CD4-positive, alpha-beta T cell treated with Interleukin-6 for 4 hours (primary cell): ENCODE measurements at regions not wholly inside any gene's neighbourhood (a gene's known extent, or its start where the extent isn't known, plus 50 kb on each side); places are given as distances from the start of the nearest gene placed in this dataset.
"Not testable (repeated sequence)": the region's sequence is repeated elsewhere in the genome, so short reads cannot be mapped to it uniquely, and the experiment has no call there.

Source experiments
- DNase-seq: peaks from one replicate; pipeline ENCODE4 v3.0.0-alpha.2; 2020; ENCODE audit warnings: mixed read lengths

DNA sequence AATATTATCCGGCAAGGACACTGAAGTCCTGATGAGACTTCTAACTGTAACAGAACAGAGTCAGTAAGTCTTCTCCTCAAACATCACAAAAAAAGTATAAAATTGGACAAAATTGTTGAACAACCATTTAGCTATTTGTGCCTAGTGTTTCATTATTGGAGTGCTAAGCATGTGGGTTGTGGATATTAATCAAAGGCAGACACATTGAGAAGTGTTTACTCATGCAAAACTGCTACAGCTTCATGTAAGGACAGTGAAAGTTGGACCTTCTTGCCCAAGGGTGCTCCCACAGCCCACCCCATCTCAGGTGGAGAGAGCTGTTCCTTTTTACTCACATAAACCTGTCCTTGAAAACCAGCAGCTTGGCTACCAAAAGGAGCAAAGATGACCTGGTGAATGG, 355.1 kb upstream of the DAB2 start:
- DNase-seq: no peak

DNA sequence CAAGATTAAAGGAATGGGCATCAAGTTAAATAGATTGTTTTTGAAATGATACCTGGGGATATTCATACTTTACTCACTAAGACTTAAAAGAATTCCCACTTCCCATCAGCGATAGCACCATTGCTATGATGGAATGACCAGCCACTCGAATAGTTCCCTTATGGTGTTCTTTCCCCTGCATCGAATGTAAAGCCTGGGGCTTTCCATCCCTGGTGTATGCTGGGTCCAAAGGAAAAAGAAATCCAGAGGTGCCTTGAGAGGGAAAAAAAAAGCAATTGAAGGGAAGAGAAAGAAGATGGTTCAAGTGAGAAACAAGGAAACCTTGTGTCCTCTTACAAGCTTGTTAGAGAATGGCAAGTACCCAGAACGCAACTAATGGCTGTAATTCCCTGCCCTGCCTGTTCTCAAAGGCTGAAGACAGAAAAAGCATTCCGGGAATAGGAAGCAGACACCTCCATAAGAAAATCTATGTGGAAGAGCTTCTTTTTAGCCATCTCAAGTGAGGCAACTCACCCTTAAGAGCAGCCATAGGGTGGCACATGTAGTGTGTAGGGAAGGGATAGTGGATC, 351.1 kb upstream of the DAB2 start:
- DNase-seq: no peak

DNA sequence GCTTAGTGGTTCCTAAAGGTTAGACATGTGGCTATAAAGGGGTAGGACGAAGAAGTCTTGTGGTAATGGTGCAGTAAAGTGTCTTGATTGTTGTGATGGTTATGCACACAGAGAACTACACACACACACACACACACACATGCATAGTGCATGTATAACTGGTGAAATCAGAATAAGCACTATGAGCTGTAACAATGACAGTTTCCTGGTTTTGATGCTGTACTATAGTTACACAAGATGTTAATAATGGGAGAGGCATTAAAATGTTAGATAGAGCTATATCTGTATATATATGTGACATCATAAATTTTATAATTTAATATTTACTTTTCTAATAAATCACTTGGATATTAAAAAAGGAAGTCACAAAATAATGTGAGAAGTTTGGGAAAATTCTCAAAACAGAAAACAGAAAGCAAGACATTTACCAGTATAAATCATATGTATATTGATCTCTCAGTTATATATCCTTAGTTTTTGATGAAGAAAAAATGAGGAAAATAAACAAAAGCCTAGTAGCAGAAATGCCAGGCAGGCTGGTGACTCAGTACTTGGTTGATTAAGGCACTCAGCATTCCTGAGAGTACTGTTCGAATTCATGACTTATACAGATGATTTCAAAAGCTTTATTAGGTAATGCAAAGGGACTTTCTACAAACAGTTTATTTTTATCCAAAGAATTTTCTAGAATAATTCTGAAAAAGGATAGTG, 350.5 kb upstream of the DAB2 start:
- DNase-seq: no peak

DNA sequence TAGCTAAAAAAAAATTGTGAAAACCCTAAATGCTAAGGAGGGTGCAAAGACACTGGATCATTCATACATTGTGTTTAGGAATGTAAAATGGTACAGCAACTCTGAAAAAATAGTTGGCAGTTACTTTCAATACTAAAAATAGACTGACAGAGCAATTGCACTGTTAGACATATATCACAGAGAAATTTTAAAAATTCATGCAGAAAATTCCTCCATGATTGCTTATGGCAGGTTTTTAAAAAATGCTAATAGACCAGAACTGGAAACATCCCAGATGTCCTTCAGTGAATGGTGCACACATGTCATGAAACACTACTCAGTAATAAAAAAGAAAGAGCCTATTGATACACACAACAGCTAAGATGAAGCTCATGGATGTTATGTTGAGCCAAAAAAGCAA, 349.8 kb upstream of the DAB2 start:
- no peak for DNase-seq

DNA sequence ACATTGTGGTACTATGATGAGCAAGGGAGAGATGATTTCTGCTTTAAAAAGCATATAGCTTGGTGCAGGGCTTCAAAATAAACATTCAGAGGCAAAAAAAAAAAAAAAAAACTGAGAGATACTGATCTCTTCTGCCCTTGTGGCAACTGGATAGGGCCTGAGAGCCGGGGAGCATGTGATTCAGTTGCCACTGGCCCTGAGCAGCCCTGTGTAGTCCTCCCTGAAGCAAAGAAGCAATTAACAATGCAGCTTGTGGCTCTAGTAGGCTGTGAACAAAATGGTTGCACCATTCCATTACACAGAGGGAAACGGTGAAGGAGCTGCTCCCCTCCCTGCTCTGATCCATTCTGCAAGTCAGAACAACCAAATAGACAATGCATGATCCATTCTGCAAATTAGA, 347.5 kb upstream of the DAB2 start:
- DNase-seq: no peak

DNA sequence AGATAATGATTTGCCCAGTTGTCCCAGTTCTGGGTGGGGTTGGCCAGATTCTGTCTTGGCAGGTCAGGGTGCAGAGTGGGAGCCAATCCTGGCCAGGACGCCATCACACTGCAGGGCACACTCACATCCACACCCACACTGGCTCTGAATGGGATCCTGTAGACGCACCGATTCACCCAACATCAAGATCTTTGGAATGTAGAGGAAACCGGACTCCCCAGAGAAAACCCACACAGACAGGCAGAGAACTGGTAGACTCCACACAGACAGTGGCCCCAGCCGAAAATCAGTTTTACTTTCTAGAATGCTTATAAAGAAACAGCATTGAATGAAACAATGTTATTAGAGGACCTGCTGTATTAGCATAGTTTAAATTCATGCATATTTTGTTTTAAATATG, 343.1 kb upstream of the DAB2 start:
- DNase-seq: no peak

DNA sequence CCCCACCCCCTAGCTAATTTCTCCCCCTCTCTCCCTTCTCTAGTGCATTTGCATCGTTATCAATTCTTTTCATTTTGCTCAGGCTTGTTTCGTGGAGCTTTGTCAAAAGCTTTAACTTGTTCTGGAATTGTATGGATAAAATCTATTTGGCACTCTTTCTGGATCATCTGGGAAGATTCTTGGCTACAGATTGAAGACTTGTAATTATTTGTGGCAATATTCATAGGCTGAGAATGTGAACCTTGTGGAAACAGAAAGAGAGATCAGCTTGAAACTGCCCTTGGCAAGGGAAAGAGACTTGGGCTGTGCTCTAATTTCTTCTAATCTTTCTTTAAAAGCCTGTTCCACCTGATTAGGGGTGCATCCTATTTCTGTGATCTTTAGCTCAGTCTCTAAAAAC, 340.6 kb upstream of the DAB2 start:
- no peak for DNase-seq

DNA sequence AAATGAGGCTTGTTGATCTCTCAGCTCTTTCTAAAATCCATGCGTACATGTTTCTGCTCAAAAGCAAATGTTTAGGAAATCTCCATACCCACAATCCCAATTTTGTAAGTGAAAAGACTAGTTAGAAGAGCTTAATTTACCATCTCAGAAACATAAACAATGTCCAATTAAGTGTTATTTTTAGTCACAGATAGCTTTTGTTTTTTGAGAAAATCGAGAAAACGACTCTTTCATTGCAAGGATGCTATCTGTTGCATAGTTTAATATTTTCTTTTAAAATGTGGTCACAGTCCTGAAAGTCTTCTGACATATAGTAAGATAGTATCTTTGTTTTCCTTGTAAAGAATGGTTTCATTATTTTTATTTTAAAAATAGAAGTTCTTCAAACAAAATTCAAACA, 338.0 kb upstream of the DAB2 start:
- DNase-seq: no peak

DNA sequence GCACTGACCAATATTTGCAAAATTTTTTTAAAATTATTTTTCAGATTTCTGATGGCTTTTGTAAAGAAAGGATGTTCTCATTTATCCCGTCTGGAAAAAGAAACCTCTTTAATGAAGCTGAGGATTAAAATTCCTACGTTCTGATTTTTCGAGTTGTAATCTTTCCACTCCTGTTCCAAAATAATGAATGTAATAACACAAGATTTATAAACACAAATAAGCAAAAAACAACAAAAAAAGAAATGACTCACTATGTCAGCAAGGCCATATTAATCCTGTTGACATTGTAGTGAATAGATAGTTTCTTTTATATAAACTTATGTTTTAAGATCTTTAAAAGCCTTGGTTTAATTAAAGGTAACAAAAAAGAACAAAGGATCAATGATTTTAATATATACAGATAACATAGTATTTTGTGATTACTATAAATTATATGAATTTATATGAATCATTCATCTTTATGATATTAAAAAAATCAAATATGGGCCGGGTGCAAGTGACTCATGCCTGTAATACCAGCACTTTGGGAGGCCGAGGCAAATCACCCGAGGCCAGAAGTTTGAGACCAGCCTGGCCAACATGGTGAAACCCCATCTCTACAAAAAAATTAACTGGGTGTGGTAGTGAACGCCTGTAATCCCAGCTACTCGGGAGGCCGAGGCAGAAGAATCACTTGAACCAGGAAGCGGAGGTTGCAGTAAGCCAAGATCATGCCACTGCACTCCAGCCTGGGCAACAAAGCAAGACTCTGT, 336.6 kb upstream of the DAB2 start:
- no peak for DNase-seq

DNA sequence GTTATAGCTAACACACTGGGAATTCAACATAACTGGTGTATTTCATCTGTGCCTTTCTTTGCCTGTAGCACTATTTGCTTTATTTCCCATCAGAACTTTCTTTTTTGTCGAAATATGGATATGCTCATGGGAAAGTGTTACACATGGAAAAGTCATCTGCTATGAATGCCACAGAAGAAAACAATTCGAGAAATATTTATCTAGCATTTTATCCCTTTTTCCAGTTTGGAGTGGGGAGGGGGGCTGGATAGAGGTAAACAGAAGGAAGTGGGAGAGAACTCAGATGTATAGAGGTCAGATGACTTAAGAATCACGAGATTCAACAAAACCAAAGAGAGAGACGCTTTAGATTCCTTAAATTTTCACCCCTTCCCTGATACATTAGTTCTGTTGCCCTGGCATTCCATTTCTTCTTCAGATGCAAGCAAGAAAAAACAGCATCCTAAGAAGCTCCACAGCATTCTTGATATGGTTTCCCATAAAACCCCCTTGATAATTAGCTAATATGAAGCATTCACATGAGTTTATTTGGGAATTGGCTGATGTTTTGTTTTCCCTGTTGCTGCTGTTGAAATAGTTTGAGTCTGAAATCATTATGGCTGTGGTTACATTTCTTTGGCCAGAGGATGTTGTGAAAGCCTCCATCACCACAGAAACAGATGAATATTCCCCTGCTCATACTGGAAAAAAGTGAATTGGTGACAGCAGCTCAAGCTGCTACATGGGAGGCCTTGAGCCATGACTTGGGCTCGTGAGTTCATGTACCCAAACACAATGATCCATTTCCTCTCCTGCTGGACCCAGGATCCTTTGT, 335.8 kb upstream of the DAB2 start:
- DNase-seq: no peak

DNA sequence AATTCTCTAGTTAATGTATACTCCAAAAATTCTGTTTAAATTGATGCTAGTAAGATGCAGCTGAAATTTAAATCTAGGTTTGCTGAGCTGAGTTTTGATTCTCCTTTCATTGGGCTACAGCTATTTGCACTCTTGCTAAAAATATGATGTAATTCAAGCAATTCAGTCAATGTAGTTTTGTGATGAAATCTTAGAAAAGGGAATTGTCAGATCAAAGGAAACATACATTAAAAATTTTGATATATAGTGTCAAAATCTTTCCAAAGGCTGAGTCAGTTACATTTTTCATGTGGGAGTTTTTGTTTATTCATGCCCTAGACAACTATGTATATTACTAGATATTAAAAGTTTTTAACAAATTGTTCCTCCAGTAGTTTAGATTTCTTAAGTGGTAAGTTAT, 334.9 kb upstream of the DAB2 start:
- no peak for DNase-seq

DNA sequence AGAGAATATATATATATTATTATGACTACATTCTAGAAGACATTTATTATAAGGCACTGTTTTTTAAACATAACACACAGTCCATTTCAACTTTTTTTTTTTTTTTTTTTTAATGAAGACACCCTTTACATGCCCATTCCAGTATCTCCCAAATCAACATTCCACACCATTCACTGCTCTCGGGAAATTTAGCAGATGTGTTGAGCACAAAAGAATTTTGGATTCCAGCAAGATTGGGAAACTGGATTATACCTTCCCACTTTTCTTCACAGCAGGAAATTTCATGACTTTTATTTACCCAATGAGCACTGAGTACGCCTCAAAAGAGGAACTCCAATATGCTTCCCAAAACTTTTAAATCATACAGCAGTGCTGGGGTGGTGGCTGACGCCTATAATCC, 333.6 kb upstream of the DAB2 start:
- DNase-seq: no peak

DNA sequence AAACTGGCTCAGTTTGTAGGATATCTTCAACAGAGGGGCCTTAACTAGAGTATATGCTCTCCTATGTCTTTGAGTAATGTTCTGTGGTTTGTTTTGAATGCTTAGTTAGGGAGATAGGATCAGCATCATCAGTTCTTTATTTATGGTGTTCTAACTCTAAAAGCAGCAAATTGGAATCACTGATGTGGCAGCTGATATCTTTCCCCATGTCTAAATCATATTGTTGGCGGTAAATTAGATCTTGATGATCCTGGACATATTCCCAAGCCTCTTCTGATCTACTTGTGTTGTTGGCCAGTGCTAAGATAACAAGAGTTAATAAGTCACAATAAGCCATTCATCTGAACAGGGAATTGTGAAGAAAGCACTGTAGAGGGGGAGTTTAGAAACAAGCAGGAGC, 332.4 kb upstream of the DAB2 start:
- no peak for DNase-seq

DNA sequence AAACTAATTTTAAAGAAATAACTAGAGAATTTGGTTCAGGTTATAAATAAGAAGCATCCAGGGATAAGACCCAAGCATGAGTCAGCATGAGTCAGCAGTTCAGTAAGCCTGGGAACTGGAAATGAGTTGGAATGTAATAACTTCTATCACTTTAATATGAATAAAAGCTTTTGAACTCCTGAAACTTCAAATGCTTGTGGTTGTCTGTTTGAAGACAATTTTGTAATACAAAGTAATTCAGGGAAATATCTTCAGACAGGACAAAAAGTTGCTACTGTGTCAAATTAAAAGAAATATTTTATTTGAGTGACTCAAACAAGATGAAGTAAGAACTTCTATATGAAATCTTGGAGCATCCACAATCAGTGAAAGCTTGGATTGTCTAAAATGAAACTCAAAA, 331.2 kb upstream of the DAB2 start:
- DNase-seq: no peak

DNA sequence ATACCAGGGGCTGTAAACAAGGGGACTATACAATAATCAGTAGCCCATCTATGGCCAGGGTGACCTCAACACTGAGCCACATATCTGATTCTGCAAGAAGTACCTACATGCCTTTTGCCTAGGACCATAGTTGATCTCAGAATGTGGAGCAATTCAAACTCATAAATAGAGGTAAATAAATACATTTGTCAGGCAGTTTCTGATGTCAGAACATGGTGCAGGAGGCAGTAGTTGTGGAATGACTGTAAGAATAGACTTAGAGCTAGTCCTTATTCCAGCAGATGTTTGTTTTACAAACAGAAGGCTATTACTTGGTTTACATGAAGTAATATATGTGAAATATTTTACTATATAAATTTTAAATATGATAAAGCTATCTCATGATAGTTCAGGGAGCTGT, 330.7 kb upstream of the DAB2 start:
- DNase-seq: no peak

DNA sequence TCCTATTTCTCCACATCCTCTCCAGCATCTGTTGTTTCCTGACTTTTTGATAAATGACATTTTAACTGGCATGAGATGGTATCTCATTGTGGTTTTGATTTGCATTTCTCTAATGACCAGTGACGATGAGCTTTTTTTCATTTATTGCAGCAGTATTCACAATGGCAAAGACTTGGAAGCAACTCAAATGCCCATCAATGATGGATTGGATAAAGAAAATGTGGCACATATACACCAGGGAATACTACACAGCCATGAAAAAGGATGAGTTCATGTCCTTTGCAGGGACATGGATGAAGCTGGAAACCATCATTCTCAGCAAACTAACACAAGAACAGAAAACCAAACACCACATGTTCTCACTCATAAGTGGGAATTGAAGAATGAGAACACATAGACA, 329.0 kb upstream of the DAB2 start:
- not testable (repeated sequence) for DNase-seq

DNA sequence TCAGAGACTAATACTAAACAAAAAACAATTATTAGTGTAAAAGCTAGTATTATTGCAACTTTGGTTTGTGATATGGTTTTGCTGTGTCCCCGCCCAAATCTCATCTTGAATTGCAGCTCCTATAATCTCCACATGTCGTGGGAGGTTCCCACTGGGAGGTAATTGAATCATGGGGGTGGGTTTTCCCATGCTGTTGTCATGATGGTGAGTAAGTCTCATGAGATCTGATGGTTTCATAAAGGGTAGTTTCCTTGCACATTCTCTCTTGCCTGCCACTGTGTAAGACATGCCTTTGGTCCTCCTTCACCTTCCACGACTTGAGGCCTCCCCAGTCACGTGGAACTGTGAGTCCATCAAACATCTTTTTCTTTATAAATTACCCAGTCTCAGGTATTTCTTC, 325.9 kb upstream of the DAB2 start:
- DNase-seq: no peak

DNA sequence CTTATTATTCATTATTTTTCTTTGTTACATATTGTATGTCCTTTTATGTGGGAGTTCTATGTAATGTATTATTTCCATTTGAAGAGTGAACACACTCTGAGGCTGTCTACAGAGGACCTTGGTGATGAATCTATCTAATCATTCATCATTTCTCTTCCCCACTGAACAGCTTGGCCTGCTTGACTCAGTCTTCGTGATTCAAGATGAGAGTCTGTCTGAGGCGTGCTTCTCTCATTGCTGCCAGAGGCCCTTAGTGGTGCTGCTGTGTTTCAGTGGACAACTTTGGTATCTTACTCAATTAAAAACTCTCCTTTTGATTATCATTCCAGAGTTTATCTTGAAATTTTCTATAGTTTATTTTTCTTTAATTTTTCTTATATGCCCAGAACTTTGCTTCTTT, 318.1 kb upstream of the DAB2 start:
- DNase-seq: no peak

DNA sequence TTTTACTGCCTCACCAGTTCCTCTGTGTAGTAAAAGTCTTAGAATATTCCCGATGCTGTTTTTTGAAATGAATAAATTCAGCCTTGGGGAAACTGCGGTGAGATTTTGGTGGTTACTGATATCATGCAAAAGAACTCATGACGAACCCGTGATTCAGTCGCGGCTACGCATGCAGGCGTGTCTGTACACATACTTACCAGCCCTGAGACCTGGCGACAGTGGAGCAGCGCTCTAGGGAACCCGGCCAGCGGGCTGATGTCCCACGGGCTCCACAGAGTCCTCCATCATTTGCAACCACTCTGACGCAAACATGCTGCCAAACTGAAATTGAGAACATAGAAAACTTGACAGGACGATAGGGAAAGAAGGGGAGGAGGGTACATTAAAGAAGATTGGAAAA, 315.6 kb upstream of the DAB2 start:
- no peak for DNase-seq

DNA sequence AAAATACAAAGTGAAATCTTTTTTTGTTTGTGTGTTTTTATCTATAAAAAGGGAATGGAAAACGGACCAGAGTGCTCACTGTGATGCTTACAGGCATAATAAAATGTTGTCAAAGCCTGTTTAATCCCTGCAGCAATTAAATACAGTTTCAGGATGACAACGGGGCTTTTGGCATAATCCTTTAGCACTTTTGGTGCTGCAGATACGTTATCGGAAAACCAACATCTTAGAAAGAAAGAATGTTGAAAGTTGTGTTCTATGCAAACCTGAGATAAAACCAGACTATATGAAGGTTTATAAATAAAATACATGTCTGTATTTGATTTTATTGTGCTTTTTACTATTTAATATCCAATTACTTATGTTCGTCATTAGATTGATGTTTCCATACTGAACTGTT, 307.4 kb upstream of the DAB2 start:
- no peak for DNase-seq

DNA sequence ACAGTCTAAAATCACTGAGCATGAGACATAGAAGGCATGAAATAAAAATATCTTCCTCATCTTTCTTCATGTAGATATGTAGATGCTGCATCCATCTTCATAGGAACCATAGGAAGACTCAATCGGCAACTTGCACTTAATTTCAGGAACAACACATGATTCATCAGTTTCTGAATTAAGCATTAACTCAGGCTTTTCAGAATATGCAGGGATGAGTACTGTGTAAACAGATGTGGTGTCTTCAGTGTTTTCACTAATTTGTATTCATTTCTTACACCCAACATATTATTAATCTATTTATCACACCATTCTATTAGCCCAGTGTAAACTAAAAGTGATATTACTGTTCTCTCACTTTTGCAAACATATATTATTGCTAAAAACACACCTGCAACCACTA, 305.9 kb upstream of the DAB2 start:
- no peak for DNase-seq

DNA sequence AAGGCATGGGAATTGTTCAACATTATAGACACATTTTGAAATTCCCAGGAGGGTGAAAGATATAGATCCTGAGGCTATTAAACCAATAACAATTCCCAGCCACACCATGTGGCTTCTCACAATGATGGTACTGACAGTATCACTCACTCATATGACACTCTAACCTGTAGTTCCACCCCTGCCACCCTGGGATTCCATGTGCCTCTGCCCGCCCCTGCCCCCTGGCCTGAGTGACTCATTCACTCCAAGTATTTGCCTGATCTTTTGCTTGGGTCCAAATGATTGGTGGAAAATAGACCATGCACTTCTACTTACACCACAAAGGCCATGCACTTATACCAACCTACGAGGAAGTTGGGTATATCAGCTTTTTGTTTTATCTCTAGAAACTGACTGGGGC, 305.2 kb upstream of the DAB2 start:
- DNase-seq: no peak

DNA sequence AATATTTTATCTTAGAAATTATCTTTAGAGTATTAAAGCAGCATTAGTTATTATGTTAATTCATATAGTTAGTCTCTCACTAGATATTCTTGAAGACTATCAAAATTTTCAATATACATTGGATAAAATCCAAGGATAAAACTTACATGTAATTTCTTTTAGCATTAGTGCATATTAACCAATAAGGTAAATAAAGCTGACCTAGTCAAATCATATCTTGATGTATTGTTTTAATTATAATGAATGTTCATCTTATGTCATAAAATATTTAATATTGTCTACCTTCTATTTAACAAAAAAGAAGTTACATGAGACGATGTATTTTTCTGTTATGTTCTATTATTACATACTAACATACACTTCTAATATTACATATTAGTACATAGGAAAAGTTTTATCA, 301.7 kb upstream of the DAB2 start:
- no peak for DNase-seq

DNA sequence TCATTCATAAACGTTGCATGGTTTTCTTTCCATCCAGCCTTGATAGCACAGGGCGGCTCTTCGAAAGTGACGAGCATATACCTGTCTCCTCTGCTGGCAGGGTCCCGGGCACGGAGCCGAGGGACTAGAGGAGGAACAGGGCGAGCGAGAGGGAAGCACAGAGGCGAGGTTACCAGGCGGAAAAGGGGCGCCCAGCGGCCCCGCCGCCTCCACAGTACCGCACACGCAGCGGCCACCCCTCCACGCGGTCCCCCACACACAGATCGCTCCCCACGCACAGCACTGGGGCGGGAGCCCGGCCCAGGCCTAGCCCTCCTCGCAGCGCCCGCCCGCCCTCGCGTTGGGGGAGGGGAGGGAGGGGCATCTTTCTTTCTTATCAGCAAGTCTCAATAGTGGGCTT, 296.6 kb upstream of the DAB2 start:
- DNase-seq: no peak
